GM23338 (cell line): ENCODE measurements at regions not wholly inside any gene's neighbourhood (a gene's known extent, or its start where the extent isn't known, plus 50 kb on each side); places are given as distances from the start of the nearest gene placed in this dataset.
"Not testable (repeated sequence)": the region's sequence is repeated elsewhere in the genome, so short reads cannot be mapped to it uniquely, and the experiment has no call there.

Experiments
- ATAC-seq: fragments of 200-7000 bp; cut with Tn5 transposase; 3 replicates; pipeline ENCODE4 v1.9.1; 2020
- DNase-seq: peaks from one replicate; pipeline ENCODE4 v3.0.0-alpha.2; 2015; ENCODE audit warnings: low spot score
- H2AFZ ChIP-seq: fragments of 200-600 bp; sonication (generic); 2 replicates; pipeline ENCODE4 v1.8.0; 2016; ENCODE audit warnings: antibody characterized with exemption, mild to moderate bottlenecking, moderate library complexity
- H3F3A ChIP-seq: fragments of 200-600 bp; sonication (generic); replicated peaks from 2 replicates; pipeline ENCODE4 v1.8.0; 2017; ENCODE audit warnings: antibody characterized with exemption, mixed run types, low read depth
- H3K27ac ChIP-seq: fragments of 200-600 bp; sonication (generic); 2 replicates; pipeline ENCODE4 v1.6.1; 2016; ENCODE audit warnings: low read depth
- H3K27me3 ChIP-seq: fragments of 200-600 bp; sonication (generic); 2 replicates; pipeline ENCODE4 v1.8.0; 2016; ENCODE audit warnings: mild to moderate bottlenecking, mixed run types, moderate library complexity; ENCODE audit not compliant: insufficient read depth
- H3K36me3 ChIP-seq: fragments of 200-600 bp; sonication (generic); 2 replicates; pipeline ENCODE4 v1.8.0; 2016; ENCODE audit warnings: mild to moderate bottlenecking; ENCODE audit not compliant: insufficient read depth
- H3K4me1 ChIP-seq: fragments of 200-600 bp; sonication (generic); 2 replicates; pipeline ENCODE4 v1.8.0; 2016; ENCODE audit warnings: mild to moderate bottlenecking, moderate library complexity; ENCODE audit not compliant: insufficient read depth
- H3K4me2 ChIP-seq: fragments of 200-600 bp; sonication (generic); 2 replicates; pipeline ENCODE4 v1.7.1; 2017; ENCODE audit warnings: mixed run types
- H3K4me3 ChIP-seq: fragments of 200-600 bp; sonication (generic); 2 replicates; pipeline ENCODE4 v1.6.1; 2016; ENCODE audit warnings: mixed run types
- H3K79me2 ChIP-seq: fragments of 200-600 bp; sonication (generic); replicated peaks from 2 replicates; pipeline ENCODE4 v1.8.0; 2017; ENCODE audit warnings: mild to moderate bottlenecking; ENCODE audit not compliant: insufficient read depth
- H3K9me2 ChIP-seq: fragments of 200-600 bp; sonication (generic); 2 replicates; pipeline ENCODE4 v1.8.0; 2017; ENCODE audit not compliant: insufficient read depth
- H4K20me1 ChIP-seq: fragments of 200-600 bp; sonication (generic); replicated peaks from 2 replicates; pipeline ENCODE4 v1.8.0; 2017; ENCODE audit warnings: mild to moderate bottlenecking; ENCODE audit not compliant: insufficient read depth
- H3K27ac Mint-ChIP-seq: 2 replicates; pipeline ENCODE4 v1.8.0; 2020; ENCODE audit warnings: inconsistent platforms, mild to moderate bottlenecking, moderate library complexity, mixed read lengths
- H3K27me3 Mint-ChIP-seq: 3 replicates; pipeline ENCODE4 v1.8.0; 2022; ENCODE audit warnings: low read depth, mild to moderate bottlenecking, moderate library complexity, mixed read lengths, inconsistent platforms; ENCODE audit not compliant: insufficient read depth, poor library complexity
- H3K36me3 Mint-ChIP-seq: 3 replicates; pipeline ENCODE4 v1.8.0; 2021; ENCODE audit warnings: low read depth, mild to moderate bottlenecking, inconsistent platforms, moderate library complexity, mixed read lengths
- H3K4me1 Mint-ChIP-seq: 3 replicates; pipeline ENCODE4 v1.8.0; 2020; ENCODE audit warnings: mild to moderate bottlenecking, inconsistent platforms, mixed read lengths
- H3K4me3 Mint-ChIP-seq: 3 replicates; pipeline ENCODE4 v1.8.0; 2021; ENCODE audit warnings: moderate library complexity, mild to moderate bottlenecking, inconsistent platforms, mixed read lengths
- H3K9me3 Mint-ChIP-seq: 3 replicates; pipeline ENCODE4 v1.8.0; 2020; ENCODE audit warnings: moderate library complexity, mild to moderate bottlenecking, inconsistent platforms, mixed read lengths
- CREB1 ChIP-seq: fragments of 250-450 bp; sonication (Bioruptor Pico); IDR thresholded peaks from 2 replicates; pipeline ENCODE4 v1.5.0; 2020; ENCODE audit warnings: low read depth, mild to moderate bottlenecking, moderate library complexity
- EZH2 ChIP-seq: fragments of 200-600 bp; sonication (generic); IDR thresholded peaks from one replicate; pipeline ENCODE4 v1.8.0; 2017; ENCODE audit warnings: antibody characterized with exemption, mild to moderate bottlenecking, low read depth; ENCODE audit not compliant: unreplicated experiment
- POLR2AphosphoS5 ChIP-seq: IDR thresholded peaks from 2 replicates; pipeline ENCODE4 v1.6.1; 2016; ENCODE audit warnings: antibody characterized with exemption, low read depth
- STAT1 ChIP-seq: IDR thresholded peaks from one replicate; pipeline ENCODE4 v1.6.1; 2016; ENCODE audit warnings: antibody characterized with exemption; ENCODE audit not compliant: unreplicated experiment
- TF ChIP-seq, protein P1 (sequence below): fragments of 250-450 bp; sonication (Bioruptor Pico); IDR thresholded peaks from 2 replicates; pipeline ENCODE4 v1.5.0; 2020; ENCODE audit warnings: mild to moderate bottlenecking, moderate library complexity
- TF ChIP-seq, protein P2 (sequence below): IDR thresholded peaks from one replicate; pipeline ENCODE4 v1.6.1; 2018; ENCODE audit warnings: antibody characterized with exemption; ENCODE audit not compliant: unreplicated experiment
- TF ChIP-seq, protein P3 (sequence below): IDR thresholded peaks from 2 replicates; pipeline ENCODE4 v1.6.1; 2016; ENCODE audit warnings: antibody characterized with exemption

DNA sequence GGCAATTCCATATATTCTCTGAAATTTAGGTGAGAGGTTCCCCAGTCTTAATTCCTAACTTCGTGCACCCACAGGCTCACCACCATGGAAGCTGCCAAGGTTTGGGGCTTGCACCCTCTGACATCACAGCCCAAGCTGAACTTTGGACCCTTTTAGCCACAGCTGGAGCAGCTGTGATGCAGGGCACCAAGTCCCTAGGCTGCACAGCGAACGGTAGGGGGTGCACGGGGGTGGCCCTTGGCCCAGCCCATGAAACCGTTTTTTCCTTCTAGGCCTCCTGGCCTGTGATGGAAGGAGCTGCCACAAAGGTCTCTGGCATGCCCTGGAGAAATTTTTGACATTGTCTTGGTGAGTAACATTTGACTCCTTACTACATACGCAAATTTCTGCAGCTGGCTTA, 251.9 kb upstream of the GRM3 start (continued):
- TF ChIP-seq, protein P1, sequence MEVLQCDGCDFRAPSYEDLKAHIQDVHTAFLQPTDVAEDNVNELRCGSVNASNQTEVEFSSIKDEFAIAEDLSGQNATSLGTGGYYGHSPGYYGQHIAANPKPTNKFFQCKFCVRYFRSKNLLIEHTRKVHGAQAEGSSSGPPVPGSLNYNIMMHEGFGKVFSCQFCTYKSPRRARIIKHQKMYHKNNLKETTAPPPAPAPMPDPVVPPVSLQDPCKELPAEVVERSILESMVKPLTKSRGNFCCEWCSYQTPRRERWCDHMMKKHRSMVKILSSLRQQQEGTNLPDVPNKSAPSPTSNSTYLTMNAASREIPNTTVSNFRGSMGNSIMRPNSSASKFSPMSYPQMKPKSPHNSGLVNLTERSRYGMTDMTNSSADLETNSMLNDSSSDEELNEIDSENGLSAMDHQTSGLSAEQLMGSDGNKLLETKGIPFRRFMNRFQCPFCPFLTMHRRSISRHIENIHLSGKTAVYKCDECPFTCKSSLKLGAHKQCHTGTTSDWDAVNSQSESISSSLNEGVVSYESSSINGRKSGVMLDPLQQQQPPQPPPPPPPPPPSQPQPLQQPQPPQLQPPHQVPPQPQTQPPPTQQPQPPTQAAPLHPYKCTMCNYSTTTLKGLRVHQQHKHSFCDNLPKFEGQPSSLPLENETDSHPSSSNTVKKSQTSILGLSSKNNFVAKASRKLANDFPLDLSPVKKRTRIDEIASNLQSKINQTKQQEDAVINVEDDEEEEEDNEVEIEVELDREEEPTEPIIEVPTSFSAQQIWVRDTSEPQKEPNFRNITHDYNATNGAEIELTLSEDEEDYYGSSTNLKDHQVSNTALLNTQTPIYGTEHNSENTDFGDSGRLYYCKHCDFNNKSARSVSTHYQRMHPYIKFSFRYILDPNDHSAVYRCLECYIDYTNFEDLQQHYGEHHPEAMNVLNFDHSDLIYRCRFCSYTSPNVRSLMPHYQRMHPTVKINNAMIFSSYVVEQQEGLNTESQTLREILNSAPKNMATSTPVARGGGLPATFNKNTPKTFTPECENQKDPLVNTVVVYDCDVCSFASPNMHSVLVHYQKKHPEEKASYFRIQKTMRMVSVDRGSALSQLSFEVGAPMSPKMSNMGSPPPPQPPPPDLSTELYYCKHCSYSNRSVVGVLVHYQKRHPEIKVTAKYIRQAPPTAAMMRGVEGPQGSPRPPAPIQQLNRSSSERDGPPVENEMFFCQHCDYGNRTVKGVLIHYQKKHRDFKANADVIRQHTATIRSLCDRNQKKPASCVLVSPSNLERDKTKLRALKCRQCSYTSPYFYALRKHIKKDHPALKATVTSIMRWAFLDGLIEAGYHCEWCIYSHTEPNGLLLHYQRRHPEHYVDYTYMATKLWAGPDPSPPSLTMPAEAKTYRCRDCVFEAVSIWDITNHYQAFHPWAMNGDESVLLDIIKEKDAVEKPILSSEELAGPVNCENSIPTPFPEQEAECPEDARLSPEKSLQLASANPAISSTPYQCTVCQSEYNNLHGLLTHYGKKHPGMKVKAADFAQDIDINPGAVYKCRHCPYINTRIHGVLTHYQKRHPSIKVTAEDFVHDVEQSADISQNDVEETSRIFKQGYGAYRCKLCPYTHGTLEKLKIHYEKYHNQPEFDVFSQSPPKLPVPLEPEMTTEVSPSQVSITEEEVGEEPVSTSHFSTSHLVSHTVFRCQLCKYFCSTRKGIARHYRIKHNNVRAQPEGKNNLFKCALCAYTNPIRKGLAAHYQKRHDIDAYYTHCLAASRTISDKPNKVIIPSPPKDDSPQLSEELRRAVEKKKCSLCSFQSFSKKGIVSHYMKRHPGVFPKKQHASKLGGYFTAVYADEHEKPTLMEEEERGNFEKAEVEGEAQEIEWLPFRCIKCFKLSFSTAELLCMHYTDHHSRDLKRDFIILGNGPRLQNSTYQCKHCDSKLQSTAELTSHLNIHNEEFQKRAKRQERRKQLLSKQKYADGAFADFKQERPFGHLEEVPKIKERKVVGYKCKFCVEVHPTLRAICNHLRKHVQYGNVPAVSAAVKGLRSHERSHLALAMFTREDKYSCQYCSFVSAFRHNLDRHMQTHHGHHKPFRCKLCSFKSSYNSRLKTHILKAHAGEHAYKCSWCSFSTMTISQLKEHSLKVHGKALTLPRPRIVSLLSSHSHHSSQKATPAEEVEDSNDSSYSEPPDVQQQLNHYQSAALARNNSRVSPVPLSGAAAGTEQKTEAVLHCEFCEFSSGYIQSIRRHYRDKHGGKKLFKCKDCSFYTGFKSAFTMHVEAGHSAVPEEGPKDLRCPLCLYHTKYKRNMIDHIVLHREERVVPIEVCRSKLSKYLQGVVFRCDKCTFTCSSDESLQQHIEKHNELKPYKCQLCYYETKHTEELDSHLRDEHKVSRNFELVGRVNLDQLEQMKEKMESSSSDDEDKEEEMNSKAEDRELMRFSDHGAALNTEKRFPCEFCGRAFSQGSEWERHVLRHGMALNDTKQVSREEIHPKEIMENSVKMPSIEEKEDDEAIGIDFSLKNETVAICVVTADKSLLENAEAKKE (CRISPR knock-in tag): no peak

DNA sequence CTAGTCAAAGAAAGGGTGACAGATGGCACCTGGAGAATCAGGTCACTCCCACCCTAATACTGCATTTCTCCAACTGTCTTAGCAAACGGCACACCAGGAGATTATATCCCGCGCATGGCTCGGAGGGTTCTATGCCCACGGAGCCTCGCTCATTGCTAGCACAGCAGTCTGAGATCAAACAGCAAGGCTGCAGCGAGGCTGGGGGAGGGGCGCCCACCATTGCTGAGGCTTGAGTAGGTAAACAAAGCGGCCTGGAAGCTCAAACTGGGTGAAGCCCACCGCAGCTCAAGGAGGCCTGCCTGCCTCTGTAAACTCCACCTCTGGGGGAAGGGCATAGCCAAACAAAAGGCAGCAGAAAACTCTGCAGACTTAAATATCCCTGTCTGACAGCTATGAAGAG, 268.1 kb upstream of the GRM3 start:
- not testable (repeated sequence) for H3K27ac Mint-ChIP-seq, H3K36me3 Mint-ChIP-seq, H3K4me1 Mint-ChIP-seq, H3K9me2 ChIP-seq, H3K27me3 Mint-ChIP-seq, DNase-seq, H3F3A ChIP-seq, H3K36me3 ChIP-seq, H3K4me3 ChIP-seq, H3K79me2 ChIP-seq, H3K27me3 ChIP-seq, ATAC-seq, H4K20me1 ChIP-seq, H3K27ac ChIP-seq, H3K4me1 ChIP-seq, H3K4me2 ChIP-seq, H2AFZ ChIP-seq, H3K4me3 Mint-ChIP-seq
- H3K9me3 Mint-ChIP-seq: peaks cover 31% of the 10 kb centered on the region; the same call in 2 of the 3 replicates

DNA sequence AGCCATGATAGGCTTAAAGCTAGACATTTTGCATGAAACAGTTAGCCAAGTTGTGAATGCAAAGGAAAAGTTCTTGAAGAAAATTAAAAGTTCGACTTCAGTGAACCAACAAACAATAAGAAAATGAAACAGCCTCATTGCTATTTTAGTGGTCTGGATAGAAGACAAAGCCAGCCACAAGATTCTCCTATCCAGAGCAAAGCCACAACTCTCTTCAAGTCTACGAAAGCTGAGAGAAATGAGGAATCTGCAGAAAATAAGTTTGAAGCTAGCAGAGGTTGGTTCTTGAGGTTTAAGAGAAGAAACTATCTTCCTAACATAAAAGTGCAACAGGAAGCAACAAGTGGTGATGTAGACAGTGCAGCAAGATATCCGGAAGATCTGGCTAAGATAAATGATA, 271.4 kb upstream of the GRM3 start:
- Histone ChIP-seq H3K4me3 (no peak overlapping the region), H3K36me3 (no peaks in the 10 kb centered on the region), H3K4me2 (no peak overlapping the region), H2AFZ (no peak overlapping the region), H3K4me1 (no peaks in the 10 kb centered on the region), H4K20me1 (no peaks in the 10 kb centered on the region), H3K27ac (no peak overlapping the region), H3K79me2 (no peaks in the 10 kb centered on the region), H3F3A (no peaks in the 10 kb centered on the region), H3K27me3 (no peaks in the 10 kb centered on the region), H3K9me2 (peaks cover 4% of the 10 kb centered on the region; the same call in 1 of the 2 replicates)
- no peaks in the 10 kb centered on the region for H3K27me3 Mint-ChIP-seq
- H3K4me3 Mint-ChIP-seq: no peak overlapping the region
- H3K4me1 Mint-ChIP-seq: no peaks in the 10 kb centered on the region
- ATAC-seq: no peak
- H3K27ac Mint-ChIP-seq: no peak overlapping the region
- H3K9me3 Mint-ChIP-seq: peaks cover 20% of the 10 kb centered on the region; the same call in 2 of the 3 replicates
- DNase-seq: no peak
- peaks cover 4% of the 10 kb centered on the region; the same call in 1 of the 3 replicates for H3K36me3 Mint-ChIP-seq
- TF ChIP-seq EZH2: no peak
- TF ChIP-seq CREB1 (CRISPR knock-in tag): no peak
- TF ChIP-seq, protein P2, sequence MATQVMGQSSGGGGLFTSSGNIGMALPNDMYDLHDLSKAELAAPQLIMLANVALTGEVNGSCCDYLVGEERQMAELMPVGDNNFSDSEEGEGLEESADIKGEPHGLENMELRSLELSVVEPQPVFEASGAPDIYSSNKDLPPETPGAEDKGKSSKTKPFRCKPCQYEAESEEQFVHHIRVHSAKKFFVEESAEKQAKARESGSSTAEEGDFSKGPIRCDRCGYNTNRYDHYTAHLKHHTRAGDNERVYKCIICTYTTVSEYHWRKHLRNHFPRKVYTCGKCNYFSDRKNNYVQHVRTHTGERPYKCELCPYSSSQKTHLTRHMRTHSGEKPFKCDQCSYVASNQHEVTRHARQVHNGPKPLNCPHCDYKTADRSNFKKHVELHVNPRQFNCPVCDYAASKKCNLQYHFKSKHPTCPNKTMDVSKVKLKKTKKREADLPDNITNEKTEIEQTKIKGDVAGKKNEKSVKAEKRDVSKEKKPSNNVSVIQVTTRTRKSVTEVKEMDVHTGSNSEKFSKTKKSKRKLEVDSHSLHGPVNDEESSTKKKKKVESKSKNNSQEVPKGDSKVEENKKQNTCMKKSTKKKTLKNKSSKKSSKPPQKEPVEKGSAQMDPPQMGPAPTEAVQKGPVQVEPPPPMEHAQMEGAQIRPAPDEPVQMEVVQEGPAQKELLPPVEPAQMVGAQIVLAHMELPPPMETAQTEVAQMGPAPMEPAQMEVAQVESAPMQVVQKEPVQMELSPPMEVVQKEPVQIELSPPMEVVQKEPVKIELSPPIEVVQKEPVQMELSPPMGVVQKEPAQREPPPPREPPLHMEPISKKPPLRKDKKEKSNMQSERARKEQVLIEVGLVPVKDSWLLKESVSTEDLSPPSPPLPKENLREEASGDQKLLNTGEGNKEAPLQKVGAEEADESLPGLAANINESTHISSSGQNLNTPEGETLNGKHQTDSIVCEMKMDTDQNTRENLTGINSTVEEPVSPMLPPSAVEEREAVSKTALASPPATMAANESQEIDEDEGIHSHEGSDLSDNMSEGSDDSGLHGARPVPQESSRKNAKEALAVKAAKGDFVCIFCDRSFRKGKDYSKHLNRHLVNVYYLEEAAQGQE: no peak
- TF ChIP-seq POLR2AphosphoS5: no peak
- TF ChIP-seq, protein P3, sequence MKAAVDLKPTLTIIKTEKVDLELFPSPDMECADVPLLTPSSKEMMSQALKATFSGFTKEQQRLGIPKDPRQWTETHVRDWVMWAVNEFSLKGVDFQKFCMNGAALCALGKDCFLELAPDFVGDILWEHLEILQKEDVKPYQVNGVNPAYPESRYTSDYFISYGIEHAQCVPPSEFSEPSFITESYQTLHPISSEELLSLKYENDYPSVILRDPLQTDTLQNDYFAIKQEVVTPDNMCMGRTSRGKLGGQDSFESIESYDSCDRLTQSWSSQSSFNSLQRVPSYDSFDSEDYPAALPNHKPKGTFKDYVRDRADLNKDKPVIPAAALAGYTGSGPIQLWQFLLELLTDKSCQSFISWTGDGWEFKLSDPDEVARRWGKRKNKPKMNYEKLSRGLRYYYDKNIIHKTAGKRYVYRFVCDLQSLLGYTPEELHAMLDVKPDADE: no peak
- no peak for TF ChIP-seq STAT1
